ENCODE measurements at regions not wholly inside any gene's neighbourhood (a gene's known extent, or its start where the extent isn't known, plus 50 kb on each side); places are given as distances from the start of the nearest gene placed in this dataset.

DNA sequence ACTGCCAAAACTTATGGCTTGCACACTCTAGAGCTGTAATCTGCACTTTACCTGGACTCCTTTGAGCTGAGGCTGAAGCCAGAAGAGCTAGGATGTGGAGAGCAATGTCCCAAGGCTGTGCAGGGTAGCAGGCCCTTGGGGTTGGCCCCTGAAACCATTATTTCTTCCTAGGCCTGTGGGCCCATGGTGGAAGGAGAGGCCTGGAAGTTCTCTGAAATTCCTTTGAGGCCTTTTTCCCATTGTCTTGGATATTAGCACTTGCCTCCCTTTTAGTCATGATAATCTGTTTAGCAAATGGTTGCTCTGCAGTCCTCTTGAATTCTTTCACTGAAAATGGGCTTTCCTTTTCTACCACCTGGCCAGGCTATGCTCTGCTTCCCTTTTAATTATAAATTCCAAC, 102.0 kb upstream of the SGO1 start:
- Histone ChIP-seq H3K9me3 (ENCODE audit: insufficient read depth in 2 of 2, low read depth in 1 of 2, low read length in 1 of 2) (peaks cover 17 to 18% of the 10 kb centered on the region in 2 experiments), H3K18ac (ENCODE audit: extremely low read depth, low read length) (0 out of 2 replicates have a peak overlapping the region, but pooled peaks have one; percentile 15), H2BK20ac (ENCODE audit: low read length) (no peak overlapping the region), H2BK15ac (ENCODE audit: low read length) (no peak overlapping the region), H3K79me2 (ENCODE audit: control insufficient read depth in 1 of 2, insufficient read depth in 2 of 2, low read length in 2 of 2) (no peaks in the 10 kb centered on the region), H2BK12ac (ENCODE audit: low read depth, low read length) (0 out of 2 replicates have a peak overlapping the region, but pooled peaks have one; percentile 75), H3K36me3 (ENCODE audit: control insufficient read depth in 2 of 4, insufficient read depth in 4 of 4, low read length in 3 of 4) (no peaks in the 10 kb centered on the region; a peak in 2 of 8 replicates), H3K9ac (replicated peaks in 1 of 4; ENCODE audit: extremely low read depth in 1 of 4, low read depth in 3 of 4, low read length in 3 of 4) (no peak overlapping the region), H2BK120ac (replicated peaks; ENCODE audit: low read depth, low read length) (no peak overlapping the region), H4K20me1 (replicated peaks in 1 of 2; ENCODE audit: control insufficient read depth in 1 of 2, insufficient read depth in 2 of 2, low read length in 2 of 2) (no peaks in the 10 kb centered on the region), H2BK5ac (ENCODE audit: low read depth, low read length) (peak overlapping the region; percentile 39; the same call in 1 of the 2 replicates), H3K4me3 (ENCODE audit: extremely low read depth in 1 of 4, insufficient read depth in 2 of 4, low read depth in 3 of 4, low read length in 4 of 4) (no peak overlapping the region), H3K27ac (ENCODE audit: low read depth, low read length) (peak overlapping the region; percentile 49; the same call in 1 of the 2 replicates), H3K56ac (replicated peaks; ENCODE audit: insufficient read length, low read depth, low read length) (no peak overlapping the region), H3K27me3 (replicated peaks in 1 of 4; ENCODE audit: control insufficient read depth in 3 of 4, extremely low read depth in 1 of 4, insufficient read depth in 3 of 4, low read length in 3 of 4) (no peaks in the 10 kb centered on the region), H3K4ac (replicated peaks; ENCODE audit: insufficient read length, low read depth, low read length) (no peak overlapping the region), H4K91ac (replicated peaks; ENCODE audit: insufficient read length, low read length) (no peak overlapping the region), H4K5ac (ENCODE audit: insufficient read length, low read depth, low read length) (no peak overlapping the region), H3K4me1 (replicated peaks in 1 of 4; ENCODE audit: control insufficient read depth in 3 of 4, insufficient read depth in 4 of 4, low read length in 3 of 4) (peaks cover 0 to 2% (median 0%) of the 10 kb centered on the region in 4 experiments; a peak in 1 of 7 replicates), H2AFZ (ENCODE audit: low read length) (no peak overlapping the region), H2AK5ac (ENCODE audit: low read depth, low read length) (no peak overlapping the region), H3K4me2 (ENCODE audit: insufficient read depth in 1 of 2, low read depth in 2 of 2, low read length in 2 of 2) (no peak overlapping the region), H3K14ac (ENCODE audit: insufficient read length) (no peak overlapping the region), H4K8ac (ENCODE audit: extremely low read depth, insufficient read depth, low read length) (no peak overlapping the region), H3K79me1 (ENCODE audit: low read depth, low read length) (no peaks in the 10 kb centered on the region), H3K23ac (ENCODE audit: insufficient read length) (no peak overlapping the region), H3K23me2 (ENCODE audit: low read depth, low read length) (no peaks in the 10 kb centered on the region)
- POLR2A ChIA-PET (ENCODE audit: partially characterized antibody), result no interaction called here
- CTCF ChIA-PET (ENCODE audit: partially characterized antibody), result no interaction called here
- FAIRE-seq, result no peak
- DNase-seq (ENCODE audit: low read depth in 1 of 2, low spot score in 2 of 2), result no peak
- TF ChIP-seq ATF2 (IDR thresholded peaks at IDR 0.05; ENCODE audit: low read length) (no peak), EP300 (IDR thresholded peaks at IDR 0.05; ENCODE audit: borderline replicate concordance in 1 of 2, low read depth in 2 of 2, low read length in 2 of 2) (no peak), FOSL1 (IDR thresholded peaks at IDR 0.05; ENCODE audit: insufficient read depth, low read depth, low read length) (no peak), GABPA (IDR thresholded peaks at IDR 0.05; ENCODE audit: borderline replicate concordance, insufficient read depth, low read length) (no peak), RXRA (IDR thresholded peaks at IDR 0.05; ENCODE audit: insufficient read depth, low read depth, low read length) (no peak)
